Amniotic epithelial cell (primary cell): ENCODE measurements at regions not wholly inside any gene's neighbourhood (a gene's known extent, or its start where the extent isn't known, plus 50 kb on each side); places are given as distances from the start of the nearest gene placed in this dataset.

Source experiments
- DNase-seq: peaks from one replicate; pipeline ENCODE4 v3.0.0-alpha.2; 2010; ENCODE audit warnings: low read depth

DNA sequence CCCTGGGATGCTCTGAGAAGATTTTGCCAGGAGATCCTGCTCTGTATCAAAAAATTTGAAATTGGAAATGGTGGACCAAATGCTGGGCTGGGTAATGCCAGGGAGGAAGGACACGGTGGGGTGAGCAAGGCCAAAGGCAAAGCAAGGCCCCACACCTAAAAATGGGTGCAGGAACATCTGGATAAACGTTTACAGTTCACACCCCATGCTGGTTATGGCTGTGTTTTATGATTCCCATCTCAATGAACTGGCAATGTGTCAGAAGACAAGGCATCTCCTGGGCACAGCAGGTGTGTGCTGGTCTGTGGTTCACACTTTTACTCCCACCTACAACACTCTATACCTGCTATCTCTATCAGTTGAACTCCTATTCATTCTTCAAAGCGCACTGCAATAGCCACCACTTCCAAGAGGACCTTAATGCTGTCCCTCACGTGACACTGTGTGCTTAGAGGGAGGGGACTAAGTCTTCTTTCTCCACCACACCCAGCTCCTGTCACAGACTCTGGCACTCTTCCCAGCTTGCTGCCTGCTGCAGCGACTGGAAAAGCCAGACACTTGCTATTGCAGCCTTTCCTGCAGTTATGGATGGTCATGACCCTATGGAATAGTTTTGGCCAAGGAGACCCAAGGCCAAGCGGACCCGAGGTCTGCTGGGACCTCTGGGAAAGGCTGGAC lies 277.5 kb downstream of the CTTN start:
- no peak for DNase-seq

DNA sequence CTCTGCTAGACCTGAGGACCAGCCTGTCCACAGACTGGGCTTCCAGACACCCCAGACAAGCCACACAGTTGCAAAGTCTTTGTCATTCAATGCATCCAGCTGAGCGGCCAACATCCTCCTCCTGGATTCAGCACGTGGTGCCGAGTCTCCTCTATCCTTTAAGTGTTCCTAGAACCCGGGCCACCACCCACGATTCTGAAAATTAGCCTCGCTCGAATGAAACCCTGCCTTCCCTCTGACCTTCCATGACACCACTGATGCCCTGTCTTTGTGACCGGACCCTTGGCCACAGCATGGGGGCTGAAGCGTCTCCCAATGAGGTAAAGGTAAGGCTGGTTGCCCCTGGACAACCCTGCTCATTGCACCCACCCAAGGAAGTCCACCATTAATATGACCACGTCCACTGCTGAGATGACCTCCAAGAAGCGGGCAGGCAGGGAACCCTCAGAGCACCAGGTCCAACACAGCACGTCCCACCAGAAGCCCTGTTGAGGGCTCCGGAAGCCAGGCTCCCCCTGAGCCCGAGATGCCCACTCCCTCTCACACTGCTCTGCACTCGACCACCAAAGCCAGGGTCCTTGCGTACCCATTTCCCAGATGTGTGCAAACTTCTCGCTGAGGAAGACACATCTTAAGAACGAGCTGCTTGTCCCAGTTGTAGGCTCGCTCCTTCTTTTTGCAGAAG lies 279.0 kb downstream of the CTTN start:
- DNase-seq: no peak

DNA sequence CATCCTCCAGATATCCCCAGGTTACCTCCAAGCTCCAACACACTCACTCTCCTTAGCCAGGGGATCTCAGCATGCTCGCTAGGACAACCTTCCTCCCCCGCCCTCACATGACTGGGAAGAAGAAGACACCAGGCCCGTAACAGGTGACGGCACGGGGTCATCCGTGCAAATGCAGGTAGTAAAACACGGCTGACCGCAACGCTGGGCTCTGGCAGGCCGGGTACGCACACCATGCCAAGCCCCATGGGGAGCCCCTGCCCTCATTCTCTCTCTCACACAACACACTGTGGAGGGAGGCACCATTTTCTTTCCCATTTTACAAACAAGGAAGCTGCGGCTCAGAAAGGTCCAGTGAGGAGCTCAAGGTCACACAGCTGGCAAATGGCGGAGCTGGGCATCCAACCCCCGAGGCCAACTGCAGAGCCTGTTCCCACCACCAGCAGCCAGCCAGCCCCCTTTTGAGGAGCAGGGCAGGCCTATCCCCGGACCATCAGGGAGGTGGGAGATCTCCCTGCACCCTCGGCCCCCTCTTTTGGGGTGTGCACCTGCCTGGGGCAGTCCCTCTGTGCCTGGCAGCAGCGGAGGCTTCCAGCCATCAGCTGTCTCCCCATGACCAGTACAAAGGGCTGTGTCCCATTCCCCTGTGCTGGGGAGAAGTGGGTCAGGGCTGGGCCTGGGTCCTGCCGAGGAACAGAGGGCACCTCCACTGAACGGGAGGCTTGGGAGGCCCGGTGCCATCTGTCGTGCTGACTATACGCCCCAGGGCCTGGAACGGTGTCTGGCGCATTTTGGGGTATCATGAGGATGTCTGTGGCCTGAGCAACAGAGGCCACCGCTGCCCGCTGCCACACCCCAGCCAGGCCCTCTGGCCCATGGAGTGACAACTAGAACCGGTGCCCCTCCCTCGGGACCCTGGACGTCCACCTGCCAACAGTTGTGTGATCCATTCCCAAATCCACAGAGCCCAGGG lies 280.9 kb downstream of the CTTN start:
- DNase-seq: no peak

- no peak for DNase-seq
These were observed 282.5 kb downstream of the CTTN start for GRCh38 chr11:70680781-70681281.

DNA sequence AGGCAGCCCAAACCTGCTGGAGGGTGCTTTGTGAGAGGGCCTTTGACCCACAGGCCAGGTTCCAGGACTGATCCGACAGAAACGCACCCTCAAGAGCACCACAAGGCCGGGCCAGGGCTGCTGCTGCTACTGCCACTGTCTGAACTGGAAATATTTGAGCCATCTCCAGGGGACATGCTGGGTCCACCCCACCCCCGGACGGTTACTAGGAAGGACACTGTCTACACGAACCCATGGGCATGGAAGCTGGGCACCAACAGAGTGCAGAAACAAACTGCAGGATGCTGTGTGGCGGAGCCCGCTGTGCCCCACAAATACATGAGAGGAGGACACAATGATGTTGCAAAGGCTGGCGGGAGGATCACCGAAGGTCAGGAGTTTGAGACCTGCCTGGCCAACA lies 283.7 kb downstream of the CTTN start:
- no peak for DNase-seq

- DNase-seq: no peak
These were observed 284.4 kb downstream of the CTTN start for GRCh38 chr11:70682760-70683159.

DNA sequence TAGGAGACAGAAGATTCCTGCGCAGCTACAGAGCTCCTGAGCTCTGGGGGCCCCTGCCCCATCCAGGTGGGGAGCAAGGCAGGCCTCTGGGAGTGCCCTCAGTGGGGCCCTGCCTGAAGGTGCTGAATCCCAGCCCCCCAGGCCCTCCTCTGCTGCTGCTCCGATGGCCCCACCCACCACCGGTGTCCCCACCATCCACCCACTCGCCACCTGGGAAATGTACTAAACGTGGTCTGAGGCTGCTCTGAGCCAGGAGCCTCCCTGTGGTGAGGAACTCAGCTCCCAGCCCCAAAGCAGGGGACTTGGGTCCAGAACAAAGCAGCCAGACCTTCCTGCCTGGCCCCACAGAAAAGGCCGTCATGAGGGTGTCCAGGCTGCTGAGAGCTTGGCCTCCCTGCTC lies 289.4 kb downstream of the CTTN start:
- DNase-seq: no peak

DNA sequence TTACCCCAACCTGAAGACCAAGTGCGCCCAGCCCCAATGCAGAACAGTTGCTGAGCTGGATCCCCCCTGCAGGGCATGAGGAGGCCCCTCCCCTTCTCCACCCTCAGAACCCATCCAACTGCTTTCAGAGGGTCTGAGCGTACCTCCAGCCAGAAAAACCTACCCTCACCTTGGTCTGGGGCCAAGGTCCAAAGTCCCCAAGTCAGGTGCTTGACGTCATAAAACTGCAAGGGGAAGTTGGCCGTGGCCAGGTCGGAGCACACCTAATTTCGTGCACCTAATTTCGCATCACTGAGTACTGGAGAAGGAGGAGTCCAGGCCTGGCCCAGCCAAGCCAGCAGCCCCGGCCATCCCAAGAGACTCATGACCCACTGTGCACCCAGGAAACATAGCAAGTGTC lies 289.8 kb downstream of the CTTN start:
- no peak for DNase-seq

DNA sequence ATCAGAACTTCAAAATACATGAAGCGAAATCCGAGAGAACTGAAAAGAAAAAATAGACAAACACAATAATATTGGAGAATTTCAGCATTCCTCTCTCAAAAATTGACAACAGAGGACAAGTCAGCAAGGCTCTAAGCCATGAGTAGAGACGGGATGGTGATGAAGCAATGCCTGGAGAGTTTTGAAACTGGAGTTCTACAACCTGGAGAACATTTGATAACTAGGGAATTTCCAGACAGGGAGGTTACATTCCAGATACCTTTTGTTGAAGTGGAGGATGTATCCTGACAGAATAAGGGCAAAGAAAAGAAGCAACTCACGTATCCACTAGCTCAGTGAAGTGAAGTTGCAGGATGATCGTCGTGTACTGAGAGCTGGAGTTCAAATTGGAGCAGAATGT lies 291.4 kb downstream of the CTTN start:
- no peak for DNase-seq

GRCh38 chr11:70692131-70692530 lies 293.8 kb downstream of the CTTN start:
- DNase-seq: no peak

- no peak for DNase-seq
These were observed 296.0 kb downstream of the CTTN start for GRCh38 chr11:70694371-70694770.

DNA sequence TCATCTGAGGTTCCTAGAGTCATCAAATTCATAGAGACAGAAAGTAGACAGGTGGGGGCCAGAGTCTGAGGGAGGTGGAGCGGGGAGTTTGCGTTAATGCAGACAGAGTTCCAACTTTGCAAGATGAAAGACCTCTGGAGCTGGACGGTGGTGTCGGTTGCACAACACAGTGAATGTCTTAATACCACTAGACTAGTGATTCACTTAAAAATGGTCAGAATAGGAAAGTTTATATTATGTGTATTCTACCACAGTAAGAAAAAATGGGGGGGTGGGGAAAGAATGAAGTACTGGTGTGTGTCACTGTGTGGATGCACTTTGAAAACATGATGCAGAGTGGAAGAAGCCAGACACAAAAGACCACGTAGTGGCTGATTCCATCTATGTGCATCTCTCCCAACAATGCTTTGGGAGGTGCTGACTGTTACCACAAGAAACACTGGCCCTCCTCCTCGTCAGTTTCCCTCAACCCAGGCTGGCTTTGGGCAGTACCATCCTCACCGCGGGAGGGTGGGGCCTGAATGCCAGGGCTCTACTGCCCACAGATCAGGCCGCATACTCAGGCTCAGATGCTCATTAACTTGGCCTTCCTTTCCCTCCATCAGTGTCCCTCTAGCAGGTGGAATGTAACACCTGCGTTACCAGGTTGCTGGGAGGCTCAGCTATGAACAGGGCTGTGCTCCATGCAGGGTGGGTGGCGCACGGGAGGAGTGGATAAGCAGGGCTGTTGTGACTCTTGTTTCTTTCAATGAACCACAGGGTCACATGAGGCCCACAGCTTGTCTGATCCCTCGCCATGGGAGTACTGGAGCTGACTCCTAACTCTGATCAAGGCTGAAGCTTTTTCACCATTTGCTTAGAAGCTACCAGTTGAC lies 297.0 kb downstream of the CTTN start:
- DNase-seq: peak; percentile 16

GRCh38 chr11:70696076-70696475 lies 297.7 kb downstream of the CTTN start:
- no peak for DNase-seq

GRCh38 chr11:70696564-70696963 lies 298.2 kb downstream of the CTTN start:
- no peak for DNase-seq

DNA sequence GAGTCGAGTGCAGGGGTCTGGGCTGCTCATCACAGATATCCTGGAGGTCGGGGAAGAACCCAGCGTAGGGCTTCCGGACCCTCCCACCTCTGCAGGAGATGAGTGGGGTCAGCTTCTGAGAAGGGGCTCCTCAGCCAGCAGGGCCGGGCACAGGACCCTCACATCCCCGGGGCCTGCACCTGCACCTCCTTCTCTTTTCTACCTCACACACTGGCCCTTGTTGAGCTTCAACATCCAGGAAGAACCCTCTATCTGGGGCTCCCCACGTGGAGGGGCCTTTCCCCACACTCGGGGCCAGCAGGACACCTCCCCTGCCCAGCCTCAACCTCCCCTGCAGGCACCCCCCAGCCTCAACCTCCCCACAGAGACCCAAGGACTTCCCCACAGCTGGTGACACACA lies 299.4 kb downstream of the CTTN start:
- no peak for DNase-seq

DNA sequence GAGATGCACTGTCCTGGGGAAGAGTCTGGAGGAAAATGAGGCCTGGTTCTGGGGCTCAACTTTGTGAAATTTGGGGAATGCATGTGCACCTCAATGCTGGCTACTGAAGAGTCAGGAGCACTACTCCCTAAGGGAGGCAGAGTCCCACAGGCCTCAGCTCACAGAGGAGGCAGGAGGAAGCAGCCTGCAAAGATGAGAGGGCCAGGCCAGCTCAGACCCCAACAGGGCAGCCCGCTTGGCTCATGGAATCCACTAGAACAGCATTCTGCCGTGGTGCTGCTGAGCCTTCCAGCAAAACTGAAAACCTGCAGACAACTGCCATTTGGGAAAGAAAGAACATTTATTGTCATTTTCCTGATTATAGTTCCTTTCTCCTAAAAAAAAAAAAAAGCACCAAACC lies 300.5 kb downstream of the CTTN start:
- DNase-seq: no peak

- no peak for DNase-seq
These were observed 301.2 kb downstream of the CTTN start for GRCh38 chr11:70699294-70700221.

DNA sequence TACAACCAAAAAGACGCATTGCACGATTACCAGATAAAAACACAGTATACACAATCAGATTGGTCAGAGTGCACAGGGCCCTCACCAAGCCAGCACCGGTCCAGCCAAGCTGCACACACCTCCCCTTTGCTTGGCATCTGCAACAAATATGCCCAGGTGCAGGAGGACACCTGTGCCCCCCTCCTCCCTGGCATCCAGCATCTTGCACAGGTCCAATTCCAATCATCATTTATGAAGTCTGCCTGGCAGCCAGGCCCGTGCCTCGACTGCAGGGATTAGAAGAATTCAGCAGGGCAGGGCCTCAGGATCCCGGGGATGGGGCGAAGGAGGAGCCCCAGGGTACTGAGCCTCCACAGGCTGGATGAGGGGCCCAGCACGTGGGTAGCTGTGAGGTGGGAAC lies 302.1 kb downstream of the CTTN start:
- no peak for DNase-seq

GRCh38 chr11:70700871-70701270 lies 302.5 kb downstream of the CTTN start:
- no peak for DNase-seq

- DNase-seq: no peak
These were observed 303.8 kb downstream of the CTTN start for GRCh38 chr11:70702040-70702648.
